ENCODE measurements at regions not wholly inside any gene's neighbourhood (a gene's known extent, or its start where the extent isn't known, plus 50 kb on each side); places are given as distances from the start of the nearest gene placed in this dataset.
A peak's percentile ranks its signal among the peaks of the same experiment; 100 is the strongest.

DNA sequence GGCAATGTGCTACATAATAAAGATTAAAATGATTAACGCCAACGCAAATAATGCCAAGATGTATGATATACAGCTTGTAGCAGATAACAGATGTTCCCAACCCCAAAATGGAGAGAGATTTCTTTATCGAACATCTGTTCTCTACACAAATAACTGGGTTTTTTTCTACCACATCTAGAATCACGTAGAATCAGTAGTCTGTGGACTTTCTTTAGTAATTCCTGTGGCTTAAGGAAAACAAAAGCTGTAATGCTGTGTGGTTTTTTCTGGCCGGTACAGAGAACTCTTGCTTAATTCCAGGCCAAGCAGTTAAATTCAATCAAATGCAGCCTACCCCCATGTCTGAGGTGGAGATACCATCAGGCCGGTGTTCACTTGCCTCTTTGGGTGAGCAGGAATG lies 303.4 kb downstream of the FAT3 start (continued):
- TF ChIP-seq, protein P1, sequence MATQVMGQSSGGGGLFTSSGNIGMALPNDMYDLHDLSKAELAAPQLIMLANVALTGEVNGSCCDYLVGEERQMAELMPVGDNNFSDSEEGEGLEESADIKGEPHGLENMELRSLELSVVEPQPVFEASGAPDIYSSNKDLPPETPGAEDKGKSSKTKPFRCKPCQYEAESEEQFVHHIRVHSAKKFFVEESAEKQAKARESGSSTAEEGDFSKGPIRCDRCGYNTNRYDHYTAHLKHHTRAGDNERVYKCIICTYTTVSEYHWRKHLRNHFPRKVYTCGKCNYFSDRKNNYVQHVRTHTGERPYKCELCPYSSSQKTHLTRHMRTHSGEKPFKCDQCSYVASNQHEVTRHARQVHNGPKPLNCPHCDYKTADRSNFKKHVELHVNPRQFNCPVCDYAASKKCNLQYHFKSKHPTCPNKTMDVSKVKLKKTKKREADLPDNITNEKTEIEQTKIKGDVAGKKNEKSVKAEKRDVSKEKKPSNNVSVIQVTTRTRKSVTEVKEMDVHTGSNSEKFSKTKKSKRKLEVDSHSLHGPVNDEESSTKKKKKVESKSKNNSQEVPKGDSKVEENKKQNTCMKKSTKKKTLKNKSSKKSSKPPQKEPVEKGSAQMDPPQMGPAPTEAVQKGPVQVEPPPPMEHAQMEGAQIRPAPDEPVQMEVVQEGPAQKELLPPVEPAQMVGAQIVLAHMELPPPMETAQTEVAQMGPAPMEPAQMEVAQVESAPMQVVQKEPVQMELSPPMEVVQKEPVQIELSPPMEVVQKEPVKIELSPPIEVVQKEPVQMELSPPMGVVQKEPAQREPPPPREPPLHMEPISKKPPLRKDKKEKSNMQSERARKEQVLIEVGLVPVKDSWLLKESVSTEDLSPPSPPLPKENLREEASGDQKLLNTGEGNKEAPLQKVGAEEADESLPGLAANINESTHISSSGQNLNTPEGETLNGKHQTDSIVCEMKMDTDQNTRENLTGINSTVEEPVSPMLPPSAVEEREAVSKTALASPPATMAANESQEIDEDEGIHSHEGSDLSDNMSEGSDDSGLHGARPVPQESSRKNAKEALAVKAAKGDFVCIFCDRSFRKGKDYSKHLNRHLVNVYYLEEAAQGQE (IDR thresholded peaks at IDR 0.05; ENCODE audit: unreplicated experiment): no peak
- TF ChIP-seq ZNF331 (CRISPR knock-in tag; IDR thresholded peaks at IDR 0.05; ENCODE audit: low read depth): no peak

GRCh38 chr11:92531065-92531739 lies 306.6 kb downstream of the FAT3 start:
- no peaks in the 10 kb centered on the region for H3K27me3 Mint-ChIP-seq (ENCODE audit: insufficient read depth, low read depth, poor library complexity)
- no peaks in the 10 kb centered on the region for H3F3A ChIP-seq (replicated peaks; ENCODE audit: low read depth)
- H3K27ac Mint-ChIP-seq: peak overlapping the region; percentile 89
- no peak overlapping the region for H3K27ac ChIP-seq (ENCODE audit: low read depth)
- H3K36me3 ChIP-seq (ENCODE audit: insufficient read depth): no peaks in the 10 kb centered on the region
- no peaks in the 10 kb centered on the region for H4K20me1 ChIP-seq (replicated peaks; ENCODE audit: insufficient read depth)
- no peak for DNase-seq (ENCODE audit: low spot score)
- H3K9me3 Mint-ChIP-seq: no peaks in the 10 kb centered on the region
- peak; percentile 64 for ATAC-seq
- H3K36me3 Mint-ChIP-seq (ENCODE audit: low read depth): peaks cover 7% of the 10 kb centered on the region
- H3K4me3 ChIP-seq: no peak overlapping the region
- H2AFZ ChIP-seq: no peak overlapping the region
- H3K9me2 ChIP-seq (ENCODE audit: insufficient read depth): no peaks in the 10 kb centered on the region
- peaks cover 46% of the 10 kb centered on the region for H3K4me1 ChIP-seq (ENCODE audit: insufficient read depth)
- H3K27me3 ChIP-seq (ENCODE audit: insufficient read depth): no peaks in the 10 kb centered on the region
- H3K4me1 Mint-ChIP-seq: peaks cover 48% of the 10 kb centered on the region
- H3K4me3 Mint-ChIP-seq: no peak overlapping the region
- no peak overlapping the region for H3K4me2 ChIP-seq
- H3K79me2 ChIP-seq (replicated peaks; ENCODE audit: insufficient read depth): peaks cover 9% of the 10 kb centered on the region; the same call in 1 of the 2 replicates
- no peak for TF ChIP-seq ZNF331 (CRISPR knock-in tag; IDR thresholded peaks at IDR 0.05; ENCODE audit: low read depth)
- no peak for TF ChIP-seq EZH2phosphoT487 (IDR thresholded peaks at IDR 0.05; ENCODE audit: unreplicated experiment)
- TF ChIP-seq POLR2AphosphoS5 (IDR thresholded peaks at IDR 0.05; ENCODE audit: low read depth): no peak
- TF ChIP-seq JUNB (IDR thresholded peaks at IDR 0.05; ENCODE audit: unreplicated experiment): no peak
- TF ChIP-seq, protein P2, sequence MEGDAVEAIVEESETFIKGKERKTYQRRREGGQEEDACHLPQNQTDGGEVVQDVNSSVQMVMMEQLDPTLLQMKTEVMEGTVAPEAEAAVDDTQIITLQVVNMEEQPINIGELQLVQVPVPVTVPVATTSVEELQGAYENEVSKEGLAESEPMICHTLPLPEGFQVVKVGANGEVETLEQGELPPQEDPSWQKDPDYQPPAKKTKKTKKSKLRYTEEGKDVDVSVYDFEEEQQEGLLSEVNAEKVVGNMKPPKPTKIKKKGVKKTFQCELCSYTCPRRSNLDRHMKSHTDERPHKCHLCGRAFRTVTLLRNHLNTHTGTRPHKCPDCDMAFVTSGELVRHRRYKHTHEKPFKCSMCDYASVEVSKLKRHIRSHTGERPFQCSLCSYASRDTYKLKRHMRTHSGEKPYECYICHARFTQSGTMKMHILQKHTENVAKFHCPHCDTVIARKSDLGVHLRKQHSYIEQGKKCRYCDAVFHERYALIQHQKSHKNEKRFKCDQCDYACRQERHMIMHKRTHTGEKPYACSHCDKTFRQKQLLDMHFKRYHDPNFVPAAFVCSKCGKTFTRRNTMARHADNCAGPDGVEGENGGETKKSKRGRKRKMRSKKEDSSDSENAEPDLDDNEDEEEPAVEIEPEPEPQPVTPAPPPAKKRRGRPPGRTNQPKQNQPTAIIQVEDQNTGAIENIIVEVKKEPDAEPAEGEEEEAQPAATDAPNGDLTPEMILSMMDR (conservative IDR thresholded peaks at IDR 0.05; ENCODE audit: low read depth in 2 of 2): no peak
- TF ChIP-seq NANOG (IDR thresholded peaks at IDR 0.05; ENCODE audit: borderline replicate concordance): no peak
- TF ChIP-seq STAT1 (IDR thresholded peaks at IDR 0.05; ENCODE audit: unreplicated experiment): no peak
- no peak for TF ChIP-seq EZH2 (IDR thresholded peaks at IDR 0.05; ENCODE audit: low read depth, unreplicated experiment)
- TF ChIP-seq CREB1 (CRISPR knock-in tag; IDR thresholded peaks at IDR 0.05; ENCODE audit: low read depth): no peak
- TF ChIP-seq ETS1 (IDR thresholded peaks at IDR 0.05): no peak
- TF ChIP-seq, protein P1 (IDR thresholded peaks at IDR 0.05; ENCODE audit: unreplicated experiment): no peak

All from GM23338 (cell line).